ENCODE measurements at regions not wholly inside any gene's neighbourhood (a gene's known extent, or its start where the extent isn't known, plus 50 kb on each side); places are given as distances from the start of the nearest gene placed in this dataset.
A peak's percentile ranks its signal among the peaks of the same experiment; 100 is the strongest.

DNA sequence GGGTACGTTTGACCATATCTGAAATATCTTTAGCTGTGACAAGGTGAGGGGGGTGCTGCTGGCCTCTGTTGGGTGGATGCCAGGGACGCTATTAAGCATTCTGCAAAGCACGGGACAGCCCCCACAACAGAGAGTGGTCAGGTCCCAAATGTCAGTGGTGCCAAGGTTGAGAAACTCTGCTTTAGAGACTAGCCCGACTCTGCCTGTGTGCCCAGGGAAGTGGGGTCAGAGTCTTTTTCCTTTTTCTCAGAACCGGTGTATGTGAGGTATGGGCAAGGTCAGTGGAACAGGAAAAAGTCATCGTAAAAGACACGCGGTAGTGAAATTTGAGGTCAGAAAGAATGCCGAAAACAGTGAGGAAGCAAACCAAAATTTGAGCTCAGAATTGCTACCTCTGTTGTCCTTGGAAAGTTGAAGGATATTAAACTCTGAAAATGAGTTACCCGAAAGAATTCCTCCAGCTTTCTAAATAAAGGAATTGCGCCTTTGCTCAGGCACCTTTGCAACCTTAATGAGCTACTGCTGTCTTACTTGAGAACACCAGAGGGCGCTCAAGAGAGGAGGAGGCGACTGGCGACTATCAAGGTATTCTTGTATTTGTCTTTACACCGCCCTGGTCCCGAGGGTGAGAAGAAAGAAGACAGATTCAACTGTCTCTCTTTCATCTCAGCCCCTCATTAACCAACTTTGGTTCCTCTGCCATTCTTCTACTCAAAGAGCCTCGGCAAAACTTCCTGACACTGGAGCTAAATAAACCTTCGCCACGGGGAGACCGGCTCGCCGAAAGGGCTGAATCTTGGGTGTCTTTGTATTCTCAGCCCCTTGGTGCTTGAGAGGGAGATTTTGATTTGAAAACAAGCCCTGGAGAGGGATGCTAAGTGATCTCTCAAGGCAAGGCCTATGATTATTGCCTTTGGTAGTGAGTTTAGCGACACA, 85.4 kb upstream of the OLIG2 start:
- peak; percentile 75 for DNase-seq (ENCODE audit: low spot score)

DNA sequence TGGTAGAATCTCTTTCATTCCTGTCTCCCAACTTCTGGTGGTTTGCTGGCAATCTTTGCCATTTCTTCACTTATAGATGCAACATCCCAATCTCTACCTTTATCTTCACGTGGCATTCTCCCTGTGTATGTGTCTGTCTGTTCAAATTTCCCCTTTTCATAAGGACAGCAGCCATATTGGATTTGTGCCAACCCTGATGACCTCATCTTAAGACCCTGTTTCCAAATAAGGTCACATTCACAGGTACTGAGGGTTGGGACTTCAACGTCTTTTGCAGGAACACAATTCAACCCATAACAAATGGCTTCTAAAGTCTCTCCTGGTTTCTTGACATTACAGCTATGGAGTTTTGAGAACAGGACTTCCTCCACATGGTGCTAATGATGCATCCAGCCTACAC, 84.5 kb upstream of the OLIG2 start:
- DNase-seq (ENCODE audit: low spot score): no peak

DNA sequence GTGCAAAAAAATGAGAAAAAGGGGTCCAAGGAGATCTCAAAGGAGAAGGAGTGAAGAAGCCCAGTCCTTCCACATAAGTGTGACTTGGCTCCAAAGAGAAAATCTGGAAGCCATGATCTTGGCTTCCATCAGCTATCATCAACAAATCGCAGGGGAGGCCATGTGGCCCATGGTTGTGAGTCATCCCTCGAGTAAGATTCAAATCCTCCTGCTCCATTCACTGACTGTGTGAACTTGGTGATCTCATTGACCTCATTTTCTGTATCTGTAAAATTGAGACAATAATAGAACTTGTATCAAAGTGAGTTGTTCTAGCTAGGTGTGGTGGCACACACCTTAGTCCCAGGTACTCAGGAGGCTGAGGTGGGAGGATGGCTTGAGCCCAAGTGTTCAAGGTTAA, 79.1 kb upstream of the OLIG2 start:
- DNase-seq (ENCODE audit: low spot score): no peak

DNA sequence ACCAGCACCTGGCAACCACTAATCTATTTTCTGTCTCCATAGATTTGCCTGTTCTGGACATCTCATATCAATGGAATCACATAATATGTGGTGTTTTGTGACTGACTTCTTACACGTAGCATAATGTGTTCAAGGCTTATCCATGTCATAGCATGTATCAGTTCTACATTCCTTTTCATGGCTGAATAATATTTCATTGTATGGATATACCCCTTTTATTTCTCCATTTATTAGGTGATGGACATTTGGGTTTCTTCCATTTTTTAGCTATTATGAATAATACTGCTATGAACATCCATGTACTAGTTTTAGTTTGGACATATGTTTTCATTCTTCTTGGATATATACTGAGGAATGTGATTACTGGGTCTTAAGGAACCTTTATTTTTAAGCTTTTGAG, 78.0 kb upstream of the OLIG2 start:
- no peak for DNase-seq (ENCODE audit: low spot score)

DNA sequence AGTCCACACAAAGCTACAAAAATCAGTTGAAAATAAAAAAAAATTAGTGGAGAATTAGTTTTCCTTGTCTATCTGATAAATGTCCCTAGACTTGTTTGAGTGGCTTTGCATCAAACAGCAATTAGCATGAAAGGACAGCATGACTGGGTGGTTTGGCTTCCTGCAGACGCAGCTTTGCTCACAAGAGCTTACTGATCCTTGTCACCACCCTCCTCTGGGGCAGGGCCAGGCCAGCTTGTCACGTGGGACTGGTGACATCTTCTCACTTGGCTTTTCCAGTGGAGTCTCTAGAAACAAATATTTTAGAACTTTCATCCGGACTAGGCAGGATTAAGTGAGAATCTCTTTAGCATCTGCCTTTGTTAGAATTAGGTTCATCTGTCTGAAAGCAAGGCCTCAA, 76.0 kb upstream of the OLIG2 start:
- DNase-seq (ENCODE audit: low spot score): no peak

DNA sequence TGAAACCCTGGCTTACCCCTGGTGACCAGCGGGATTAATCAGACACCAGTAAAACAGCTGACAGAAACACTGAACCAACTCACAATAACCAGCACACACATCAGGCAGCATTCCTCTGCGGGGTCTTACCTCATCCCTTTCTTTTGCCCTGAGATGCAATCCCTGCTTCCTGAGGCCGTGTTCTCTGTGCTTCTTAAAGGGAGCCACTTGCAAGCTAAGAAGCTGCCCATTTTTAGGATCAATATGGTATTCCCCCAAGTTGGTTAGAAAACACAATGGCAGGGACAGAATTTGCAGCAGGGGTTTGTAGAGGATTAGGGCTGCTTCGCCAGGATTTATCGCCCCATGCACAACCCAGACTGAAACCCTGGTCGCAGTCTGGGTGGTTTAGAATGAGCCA, 74.7 kb upstream of the OLIG2 start:
- peak; percentile 20 for DNase-seq (ENCODE audit: low spot score)

DNA sequence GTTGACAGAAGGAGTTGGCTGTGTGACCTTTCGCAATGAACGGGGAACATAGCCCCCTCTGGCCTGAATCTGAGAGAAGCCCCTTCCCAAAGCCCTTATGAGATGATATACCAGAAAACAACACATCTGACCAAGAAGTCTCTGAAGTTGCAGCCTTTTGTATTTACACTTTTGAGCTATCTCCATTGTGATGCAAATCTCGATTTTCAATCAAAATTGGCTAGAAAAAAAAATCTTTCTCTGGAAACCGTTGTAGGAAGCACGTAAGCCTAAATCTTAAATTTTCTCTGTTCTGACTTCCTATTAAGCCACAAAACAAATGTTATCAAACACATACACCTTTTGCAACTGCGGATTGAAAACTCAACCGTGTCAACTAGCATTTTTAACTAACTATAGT, 71.4 kb upstream of the OLIG2 start:
- no peak for DNase-seq (ENCODE audit: low spot score)

DNA sequence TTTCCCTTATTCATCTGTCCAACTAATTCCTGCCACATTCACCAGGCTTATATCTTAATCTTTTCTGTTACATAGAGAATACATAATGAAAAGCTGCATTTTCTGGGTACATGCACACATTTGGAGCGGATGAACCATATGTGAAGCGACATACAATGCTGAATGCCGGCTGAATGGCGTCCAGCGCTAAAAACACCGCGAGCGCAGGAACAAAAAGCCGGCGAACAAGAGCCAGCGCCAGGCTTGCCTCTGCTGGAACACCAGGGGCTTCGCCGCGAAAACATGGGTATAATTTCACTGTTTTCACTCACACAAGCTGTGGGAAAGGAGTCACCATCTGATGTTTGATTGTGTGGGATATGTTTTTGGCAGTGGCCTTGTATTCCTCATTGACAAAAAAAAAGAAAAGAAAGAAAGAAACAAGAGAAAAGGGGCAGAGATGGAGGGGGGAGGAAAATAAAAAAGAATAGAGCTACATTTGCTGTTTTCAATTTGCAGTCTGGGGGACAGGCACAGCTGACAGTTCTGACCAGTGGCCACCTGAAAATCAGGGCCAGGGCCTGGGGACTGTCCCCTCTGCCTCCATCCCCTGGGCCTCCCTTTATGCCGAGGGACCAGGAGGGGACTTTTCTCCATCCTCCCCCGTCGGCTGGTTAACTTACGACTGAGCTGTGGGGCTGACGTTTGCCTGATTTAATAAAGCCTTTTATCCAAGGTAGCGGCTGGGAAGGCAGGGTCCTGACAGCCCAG, 70.2 kb upstream of the OLIG2 start:
- DNase-seq (ENCODE audit: low spot score): no peak

DNA sequence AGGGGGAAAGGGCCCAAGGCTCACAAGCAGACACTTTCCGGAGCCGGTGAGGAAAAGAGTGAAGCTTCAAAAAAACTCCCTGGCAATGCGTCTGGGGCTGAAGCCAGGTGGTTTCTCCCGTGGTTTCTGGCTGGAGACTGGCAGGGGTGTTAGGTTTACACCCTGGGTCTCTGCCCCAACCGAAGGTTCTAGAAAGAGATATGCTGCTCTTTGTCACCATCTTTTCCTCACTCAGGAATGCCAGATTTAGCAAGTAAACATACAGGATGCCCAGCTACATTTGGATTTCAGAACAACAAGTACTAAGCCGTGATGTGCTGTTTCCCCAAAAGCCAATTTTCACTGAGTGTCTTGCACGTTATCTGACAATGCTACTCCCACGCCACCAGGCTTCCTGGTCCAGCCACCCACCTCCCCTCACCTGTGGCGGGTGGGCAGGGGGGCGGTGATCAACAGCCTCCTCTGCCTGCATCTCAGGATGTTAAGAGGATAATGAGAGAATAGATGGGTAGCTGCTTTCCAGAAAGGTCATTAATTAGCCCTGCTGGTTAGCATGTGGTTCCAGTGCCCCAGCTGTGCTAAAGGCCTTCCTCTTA, 69.6 kb upstream of the OLIG2 start:
- no peak for DNase-seq (ENCODE audit: low spot score)

DNA sequence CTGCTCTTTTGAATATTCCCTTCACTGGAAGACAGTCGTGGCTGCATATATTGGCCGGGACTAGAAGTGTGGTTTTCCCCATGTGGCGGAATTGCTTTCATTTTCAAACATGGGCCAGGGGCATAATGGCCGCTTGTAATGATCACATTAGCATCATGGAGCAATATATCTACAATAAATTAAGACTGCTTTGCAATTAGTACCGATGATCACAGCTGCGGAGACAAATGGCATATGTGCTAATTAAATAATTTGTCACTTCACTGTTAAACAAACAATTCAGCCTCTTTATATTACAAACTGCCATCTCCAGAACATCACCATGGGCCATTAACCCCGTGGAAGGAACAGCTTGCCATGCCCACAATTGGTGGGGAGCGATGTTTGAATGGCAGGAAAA, 68.2 kb upstream of the OLIG2 start:
- no peak for DNase-seq (ENCODE audit: low spot score)

DNA sequence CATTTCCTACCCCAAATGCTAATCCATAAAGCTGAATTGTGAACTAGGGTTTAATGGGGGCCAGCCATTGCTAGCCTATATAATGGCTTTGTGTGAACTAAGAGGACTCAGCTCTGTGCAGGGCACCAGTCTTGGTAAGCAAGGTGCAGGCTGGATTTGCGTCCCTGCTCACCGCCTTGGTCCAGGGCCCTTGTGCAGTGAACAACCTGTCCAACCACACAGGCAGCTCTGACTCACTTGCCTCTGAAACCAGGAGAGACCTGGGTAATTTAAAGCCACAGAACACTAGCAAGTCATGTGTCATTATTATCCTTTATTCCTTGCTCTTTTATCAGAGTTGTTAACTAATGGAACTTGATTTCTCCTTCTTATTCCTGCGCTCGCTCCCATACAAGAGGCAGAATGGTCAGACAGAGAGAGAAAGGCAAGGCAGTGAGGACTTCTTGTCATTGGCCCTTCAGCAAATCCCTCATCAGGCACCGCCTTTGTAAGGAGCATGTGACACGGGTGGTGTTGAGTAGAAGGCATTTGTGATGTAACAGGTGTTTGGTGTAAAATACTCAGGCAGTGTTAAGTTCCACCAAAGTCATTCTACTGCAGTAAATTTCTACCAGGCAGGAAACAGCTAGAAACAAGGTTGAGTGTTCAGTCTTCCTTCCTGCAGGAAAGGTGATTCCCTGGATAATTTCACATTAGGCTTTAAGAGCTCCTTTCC, 67.3 kb upstream of the OLIG2 start:
- DNase-seq (ENCODE audit: low spot score): no peak

DNA sequence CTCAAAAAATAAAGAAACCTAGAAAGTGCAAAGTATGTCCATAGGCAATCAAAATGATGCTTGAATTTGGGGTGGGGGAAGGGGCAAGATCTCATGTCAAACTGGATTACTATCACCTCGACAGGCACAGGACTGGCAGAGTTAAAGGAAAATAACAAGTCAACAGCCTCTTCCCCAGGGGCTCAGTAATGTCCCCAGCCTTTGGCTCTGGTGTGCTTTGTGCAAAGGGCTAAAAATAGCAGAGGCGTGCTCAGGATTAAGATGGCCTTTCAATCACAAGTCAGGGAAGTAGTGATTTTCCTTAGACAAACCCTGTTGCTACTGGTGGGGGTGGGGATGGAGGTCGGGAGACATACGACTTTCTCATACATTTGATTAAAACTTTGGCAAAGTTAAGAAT, 63.5 kb upstream of the OLIG2 start:
- no peak for DNase-seq (ENCODE audit: low spot score)

DNA sequence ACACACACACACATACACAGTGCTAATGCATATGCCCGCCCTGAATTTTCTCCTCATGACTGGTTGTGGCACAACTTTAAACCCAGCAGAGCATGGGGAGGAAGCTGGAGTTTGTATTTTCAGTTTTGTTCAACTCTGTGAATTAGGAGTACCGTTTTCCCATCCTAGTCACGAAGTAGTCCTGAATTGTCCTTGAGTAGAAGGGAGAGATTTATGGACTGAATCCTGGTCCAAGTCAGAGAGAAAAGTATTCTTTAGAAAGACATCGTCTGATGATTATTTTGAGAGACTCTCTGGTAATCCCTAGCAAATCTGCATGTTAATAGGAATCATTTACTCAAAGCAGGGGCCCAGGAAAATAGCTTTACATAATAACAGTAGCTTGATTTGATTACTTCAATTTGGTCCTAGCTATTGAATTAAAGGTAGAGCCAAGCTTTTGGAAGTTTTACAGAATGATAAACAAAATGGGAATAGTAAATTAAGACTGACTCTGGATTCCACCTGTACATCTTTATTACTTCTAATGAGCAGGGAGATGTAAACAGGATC, 60.5 kb upstream of the OLIG2 start:
- DNase-seq (ENCODE audit: low spot score): no peak

DNA sequence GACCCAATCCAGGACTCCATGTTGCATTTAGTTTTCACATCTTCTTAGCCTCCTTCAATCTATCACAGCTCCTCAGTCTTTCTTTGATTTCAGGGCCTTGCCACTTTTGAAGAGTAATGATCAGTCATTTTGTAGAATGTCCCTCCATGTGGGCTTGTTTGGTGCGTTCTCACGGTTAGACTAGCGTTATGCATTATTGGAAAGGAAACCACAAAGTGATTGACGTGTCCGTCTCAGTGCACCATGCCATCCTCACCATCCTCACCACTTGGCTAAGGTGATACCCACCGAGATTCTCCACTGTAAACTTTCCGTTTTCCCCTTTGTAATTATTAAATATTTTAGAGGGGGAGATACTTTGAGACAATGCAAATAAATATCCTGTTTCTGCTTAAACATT, 59.6 kb upstream of the OLIG2 start:
- no peak for DNase-seq (ENCODE audit: low spot score)

DNA sequence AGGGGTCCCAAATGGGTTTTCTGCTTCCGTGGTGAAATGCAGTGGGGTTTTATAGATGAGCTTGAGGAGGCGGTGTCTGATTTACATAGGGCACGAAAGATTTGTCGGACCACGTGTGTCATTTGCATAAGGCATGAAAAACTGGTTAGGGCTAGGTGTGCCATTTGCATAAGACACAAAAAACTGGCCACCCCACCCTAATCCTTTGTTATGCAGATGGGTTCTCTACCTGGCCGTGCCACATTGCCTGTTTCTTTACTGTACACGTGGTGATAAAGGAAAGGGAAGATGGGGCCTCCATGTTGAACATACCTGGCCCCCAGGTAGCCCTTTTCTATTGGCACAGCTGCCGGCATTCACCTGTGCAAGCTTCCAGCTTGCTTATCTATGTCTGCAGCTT, 57.6 kb upstream of the OLIG2 start:
- DNase-seq (ENCODE audit: low spot score): peak; percentile 54

DNA sequence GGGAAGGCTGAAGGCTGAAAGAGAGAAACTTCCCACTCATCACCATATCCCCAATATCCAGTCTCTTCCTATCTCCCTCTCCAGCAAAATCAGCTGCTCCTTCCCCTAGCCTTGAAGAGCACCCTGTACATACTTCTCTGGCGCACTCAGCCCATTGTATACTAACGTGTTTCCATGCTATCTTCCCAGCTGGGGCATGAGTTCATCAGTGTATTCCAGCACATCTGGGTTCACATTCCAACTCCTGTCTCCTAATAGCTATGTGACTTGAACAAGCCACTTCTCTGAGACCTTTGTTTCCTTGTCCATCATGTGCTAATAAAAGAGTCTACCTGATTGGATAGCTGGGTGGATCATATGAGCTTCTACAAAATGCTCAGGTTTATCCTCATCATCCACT, 51.1 kb upstream of the OLIG2 start:
- no peak for DNase-seq (ENCODE audit: low spot score)

DNA sequence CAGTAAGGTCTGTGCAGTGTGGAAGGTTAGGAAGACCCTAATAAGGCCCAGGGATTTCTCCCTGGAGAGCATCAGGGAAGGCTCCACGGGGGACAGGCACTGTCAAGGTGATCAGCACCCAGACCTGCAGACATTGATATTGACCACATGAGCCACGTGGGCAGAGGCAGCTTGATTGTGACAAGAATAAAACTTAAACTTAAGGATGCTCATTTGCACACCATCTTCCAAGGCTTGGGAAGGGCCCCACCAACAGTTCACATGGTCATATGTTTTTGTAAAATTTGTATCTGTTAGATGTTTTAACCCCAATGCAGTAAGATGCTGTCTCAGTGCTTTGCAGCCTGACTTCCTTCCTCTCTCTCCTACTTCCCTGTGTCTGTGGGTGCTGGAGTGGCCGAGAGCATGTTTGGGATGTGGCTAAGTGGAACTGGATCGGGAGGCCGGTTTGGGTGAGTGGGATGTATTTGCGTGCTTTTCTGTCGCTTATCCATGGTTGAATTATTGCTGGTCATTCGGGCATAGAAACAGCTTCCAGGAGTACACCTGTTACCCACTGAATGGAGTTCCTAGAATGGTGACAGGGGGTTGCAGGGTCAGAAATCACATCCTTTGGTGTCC, 49.8 kb upstream of the OLIG2 start:
- DNase-seq (ENCODE audit: low spot score): no peak

Measured in iPS-NIHi11 (cell line).